Loucy (cell line): ENCODE measurements at regions not wholly inside any gene's neighbourhood (a gene's known extent, or its start where the extent isn't known, plus 50 kb on each side); places are given as distances from the start of the nearest gene placed in this dataset.

Source experiments
- H2AFZ ChIP-seq: fragments of 200-600 bp; sonication (generic); 2 replicates; pipeline ENCODE4 v1.6.0; 2016; ENCODE audit warnings: antibody characterized with exemption, mild to moderate bottlenecking, low read length, moderate library complexity
- H3F3A ChIP-seq: fragments of 200-600 bp; 2 replicates; pipeline ENCODE4 v1.6.0; 2016; ENCODE audit warnings: antibody characterized with exemption, low read depth, mild to moderate bottlenecking
- H3K27me3 ChIP-seq: fragments of 200-600 bp; sonication (generic); 2 replicates; pipeline ENCODE4 v1.6.1; 2014; ENCODE audit warnings: low read length, mild to moderate bottlenecking; ENCODE audit not compliant: insufficient read depth, poor library complexity, severe bottlenecking
- H3K36me3 ChIP-seq: fragments of 200-600 bp; sonication (generic); 2 replicates; pipeline ENCODE4 v1.6.1; 2016; ENCODE audit warnings: low read length; ENCODE audit not compliant: insufficient read depth
- H3K4me1 ChIP-seq: fragments of 200-600 bp; sonication (generic); 2 replicates; pipeline ENCODE4 v1.5.1; 2014; ENCODE audit warnings: low read length, mild to moderate bottlenecking; ENCODE audit not compliant: insufficient read depth, poor library complexity, severe bottlenecking
- H3K4me2 ChIP-seq: fragments of 200-600 bp; sonication (generic); 2 replicates; pipeline ENCODE4 v1.6.0; 2014; ENCODE audit warnings: antibody characterized with exemption, low read length, low read depth, mild to moderate bottlenecking; ENCODE audit not compliant: poor library complexity, severe bottlenecking
- H3K4me3 ChIP-seq: fragments of 200-600 bp; sonication (generic); 2 replicates; pipeline ENCODE4 v1.5.1; 2014; ENCODE audit warnings: low read length, mild to moderate bottlenecking, mixed read lengths; ENCODE audit not compliant: poor library complexity, severe bottlenecking
- H3K79me2 ChIP-seq: fragments of 200-600 bp; sonication (generic); 2 replicates; pipeline ENCODE4 v1.6.1; 2014; ENCODE audit warnings: low read length; ENCODE audit not compliant: insufficient read depth
- H3K9ac ChIP-seq: fragments of 200-600 bp; sonication (generic); 2 replicates; pipeline ENCODE4 v1.6.0; 2014; ENCODE audit warnings: mild to moderate bottlenecking, low read depth, low read length, moderate library complexity; ENCODE audit not compliant: poor library complexity, severe bottlenecking
- H3K9me2 ChIP-seq: fragments of 200-600 bp; sonication (generic); replicated peaks from 2 replicates; pipeline ENCODE4 v1.6.1; 2016; ENCODE audit warnings: low read depth, low read length, mixed read lengths
- H3K9me3 ChIP-seq: fragments of 200-600 bp; sonication (generic); 2 replicates; pipeline ENCODE4 v1.6.1; 2014; ENCODE audit warnings: mild to moderate bottlenecking, antibody characterized with exemption, low read length, low read depth; ENCODE audit not compliant: insufficient read depth
- H4K20me1 ChIP-seq: fragments of 200-600 bp; sonication (generic); 2 replicates; pipeline ENCODE4 v1.6.0; 2014; ENCODE audit warnings: antibody characterized with exemption, low read length, mild to moderate bottlenecking; ENCODE audit not compliant: insufficient read depth, poor library complexity, severe bottlenecking
- CTCF ChIP-seq: fragments of 200-600 bp; sonication (generic); conservative IDR thresholded peaks from 2 replicates; pipeline ENCODE4 v1.5.1; 2014; ENCODE audit warnings: mild to moderate bottlenecking, antibody characterized with exemption, low read length
- EZH2phosphoT487 ChIP-seq: fragments of 200-600 bp; IDR thresholded peaks from 2 replicates; pipeline ENCODE4 v1.6.1; 2018; ENCODE audit warnings: antibody characterized with exemption, mild to moderate bottlenecking, moderate library complexity, borderline replicate concordance

- Histone ChIP-seq H3K4me1 (no peaks in the 10 kb centered on the region), H2AFZ (no peak overlapping the region), H3K27me3 (no peaks in the 10 kb centered on the region), H3K4me3 (no peak overlapping the region), H3K9me2 (no peaks in the 10 kb centered on the region), H3F3A (no peaks in the 10 kb centered on the region), H4K20me1 (no peaks in the 10 kb centered on the region), H3K36me3 (no peaks in the 10 kb centered on the region), H3K9ac (no peak overlapping the region), H3K9me3 (no peaks in the 10 kb centered on the region), H3K4me2 (no peak overlapping the region), H3K79me2 (no peaks in the 10 kb centered on the region)
- TF ChIP-seq CTCF: no peak
- TF ChIP-seq EZH2phosphoT487: no peak
Observed at GRCh38 chrX:39000802-39001201, 199.5 kb downstream of the MID1IP1 start.

GRCh38 chrX:39002466-39002865 is 201.2 kb downstream of the MID1IP1 start:
- no peak overlapping the region for H3K9ac ChIP-seq
- H2AFZ ChIP-seq: no peak overlapping the region
- no peaks in the 10 kb centered on the region for H3K9me3 ChIP-seq
- no peak for TF ChIP-seq EZH2phosphoT487
- no peak for TF ChIP-seq CTCF
- H3K4me2 ChIP-seq: no peak overlapping the region
- H3K79me2 ChIP-seq: no peaks in the 10 kb centered on the region
- no peaks in the 10 kb centered on the region for H4K20me1 ChIP-seq
- H3K4me1 ChIP-seq: no peaks in the 10 kb centered on the region
- H3K27me3 ChIP-seq: no peaks in the 10 kb centered on the region
- no peaks in the 10 kb centered on the region for H3K9me2 ChIP-seq
- H3F3A ChIP-seq: no peaks in the 10 kb centered on the region
- no peak overlapping the region for H3K4me3 ChIP-seq
- H3K36me3 ChIP-seq: no peaks in the 10 kb centered on the region

GRCh38 chrX:39008549-39008948 is 207.3 kb downstream of the MID1IP1 start:
- TF ChIP-seq CTCF: no peak
- TF ChIP-seq EZH2phosphoT487: no peak
- H3K36me3 ChIP-seq: no peaks in the 10 kb centered on the region
- no peak overlapping the region for H3K9ac ChIP-seq
- H3K4me1 ChIP-seq: no peaks in the 10 kb centered on the region
- H3K9me3 ChIP-seq: no peaks in the 10 kb centered on the region
- H2AFZ ChIP-seq: no peak overlapping the region
- no peaks in the 10 kb centered on the region for H3K79me2 ChIP-seq
- no peaks in the 10 kb centered on the region for H3K9me2 ChIP-seq
- H3K4me2 ChIP-seq: no peak overlapping the region
- no peaks in the 10 kb centered on the region for H3F3A ChIP-seq
- H3K4me3 ChIP-seq: no peak overlapping the region
- no peaks in the 10 kb centered on the region for H4K20me1 ChIP-seq
- H3K27me3 ChIP-seq: no peaks in the 10 kb centered on the region
